ENCODE measurements at regions not wholly inside any gene's neighbourhood (a gene's known extent, or its start where the extent isn't known, plus 50 kb on each side); places are given as distances from the start of the nearest gene placed in this dataset.
"Not testable (repeated sequence)": the region's sequence is repeated elsewhere in the genome, so short reads cannot be mapped to it uniquely, and the experiment has no call there.

DNA sequence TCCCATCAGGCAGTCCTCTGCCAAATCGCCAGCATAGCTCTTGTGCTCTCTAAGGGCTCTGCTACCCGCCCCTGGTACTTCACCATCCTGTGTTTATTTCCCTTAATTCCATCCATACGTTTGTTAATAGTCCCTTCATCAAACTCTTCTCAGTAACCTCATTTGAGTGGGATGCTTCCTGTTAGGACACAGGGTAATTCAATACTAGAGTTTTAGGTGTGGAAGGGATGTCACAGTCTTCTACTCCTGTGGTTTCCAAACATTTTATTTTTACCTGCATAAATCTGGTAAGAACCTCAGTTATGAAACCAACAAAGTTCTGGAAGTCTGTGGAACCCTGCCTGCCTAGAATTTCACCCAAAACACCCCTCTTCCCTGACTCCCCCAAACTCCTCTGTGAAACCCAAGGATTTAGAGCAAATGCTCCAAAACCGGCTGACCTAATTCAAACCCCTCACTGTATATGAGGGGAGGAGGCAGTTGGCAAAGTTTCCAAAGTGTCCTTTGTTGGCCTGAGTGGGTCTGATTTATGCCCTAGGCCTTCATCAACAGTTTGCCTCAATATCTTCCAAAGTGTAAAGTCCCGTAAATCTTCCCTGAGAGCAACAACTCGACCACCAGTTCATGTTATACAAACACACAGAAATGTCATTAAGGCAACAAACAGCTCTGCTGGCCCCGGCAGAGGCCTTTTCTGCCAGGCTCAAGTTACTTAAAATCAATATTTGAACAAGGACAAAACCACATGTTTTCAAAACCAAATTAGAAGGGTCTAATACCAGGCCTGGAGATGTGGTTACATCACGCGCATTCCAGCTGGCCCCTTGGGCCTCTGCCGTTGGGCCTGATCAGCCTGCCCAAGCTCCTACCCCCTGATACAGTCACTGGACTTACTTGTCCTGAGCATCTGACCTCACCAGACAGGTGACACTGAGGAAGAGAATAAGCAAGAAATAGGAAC, 82.4 kb upstream of the FGGY start:
- Histone ChIP-seq H3K9me3 (no peaks in the 10 kb centered on the region), H3K36me3 (no peaks in the 10 kb centered on the region), H3K4me3 (no peak overlapping the region), H3K27me3 (no peaks in the 10 kb centered on the region), H3K27ac (peak overlapping the region; percentile 34), H3K4me1 (no peaks in the 10 kb centered on the region)
- intact Hi-C loops (cut with DNase I) = no loop called here
- DNase-seq (ENCODE audit: extremely low spot score in 2 of 2) = no peak
- TF ChIP-seq, protein P1, sequence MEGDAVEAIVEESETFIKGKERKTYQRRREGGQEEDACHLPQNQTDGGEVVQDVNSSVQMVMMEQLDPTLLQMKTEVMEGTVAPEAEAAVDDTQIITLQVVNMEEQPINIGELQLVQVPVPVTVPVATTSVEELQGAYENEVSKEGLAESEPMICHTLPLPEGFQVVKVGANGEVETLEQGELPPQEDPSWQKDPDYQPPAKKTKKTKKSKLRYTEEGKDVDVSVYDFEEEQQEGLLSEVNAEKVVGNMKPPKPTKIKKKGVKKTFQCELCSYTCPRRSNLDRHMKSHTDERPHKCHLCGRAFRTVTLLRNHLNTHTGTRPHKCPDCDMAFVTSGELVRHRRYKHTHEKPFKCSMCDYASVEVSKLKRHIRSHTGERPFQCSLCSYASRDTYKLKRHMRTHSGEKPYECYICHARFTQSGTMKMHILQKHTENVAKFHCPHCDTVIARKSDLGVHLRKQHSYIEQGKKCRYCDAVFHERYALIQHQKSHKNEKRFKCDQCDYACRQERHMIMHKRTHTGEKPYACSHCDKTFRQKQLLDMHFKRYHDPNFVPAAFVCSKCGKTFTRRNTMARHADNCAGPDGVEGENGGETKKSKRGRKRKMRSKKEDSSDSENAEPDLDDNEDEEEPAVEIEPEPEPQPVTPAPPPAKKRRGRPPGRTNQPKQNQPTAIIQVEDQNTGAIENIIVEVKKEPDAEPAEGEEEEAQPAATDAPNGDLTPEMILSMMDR (IDR thresholded peaks at IDR 0.05) = no peak
- TF ChIP-seq POLR2AphosphoS5 (IDR thresholded peaks at IDR 0.05; ENCODE audit: insufficient read depth in 1 of 2, low read depth in 1 of 2) = no peak
- TF ChIP-seq POLR2A (IDR thresholded peaks at IDR 0.05) = no peak

DNA sequence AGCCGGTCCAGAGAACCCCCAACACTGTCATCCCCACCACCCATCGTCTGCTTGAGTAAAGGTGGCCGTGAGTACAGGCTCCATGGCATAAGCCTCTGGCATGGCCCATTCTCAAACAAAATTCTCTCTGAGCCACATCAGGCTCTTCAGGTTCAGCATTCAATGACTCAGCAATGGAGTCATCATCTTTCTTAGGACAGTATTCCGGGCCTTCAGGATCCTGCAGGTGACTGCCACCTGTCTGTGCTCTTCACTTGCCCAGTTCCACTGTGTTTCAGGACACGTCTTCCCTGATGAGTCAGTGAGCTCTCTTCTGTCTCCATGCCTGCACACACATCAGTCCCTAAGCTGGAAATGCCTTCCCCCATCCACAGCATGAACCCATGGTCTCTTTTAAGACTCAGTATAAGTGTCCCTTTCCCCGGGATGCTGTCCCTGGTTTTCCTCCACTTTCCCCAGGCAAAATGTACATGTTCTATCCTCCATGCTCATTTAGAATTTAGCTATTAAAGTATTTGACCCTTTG, 81.1 kb upstream of the FGGY start:
- intact Hi-C loops (cut with DNase I) = no loop called here
- TF ChIP-seq POLR2A (IDR thresholded peaks at IDR 0.05) (no peak), POLR2AphosphoS5 (IDR thresholded peaks at IDR 0.05; ENCODE audit: insufficient read depth in 1 of 2, low read depth in 1 of 2) (no peak)
- TF ChIP-seq, protein P1 (IDR thresholded peaks at IDR 0.05) = no peak

DNA sequence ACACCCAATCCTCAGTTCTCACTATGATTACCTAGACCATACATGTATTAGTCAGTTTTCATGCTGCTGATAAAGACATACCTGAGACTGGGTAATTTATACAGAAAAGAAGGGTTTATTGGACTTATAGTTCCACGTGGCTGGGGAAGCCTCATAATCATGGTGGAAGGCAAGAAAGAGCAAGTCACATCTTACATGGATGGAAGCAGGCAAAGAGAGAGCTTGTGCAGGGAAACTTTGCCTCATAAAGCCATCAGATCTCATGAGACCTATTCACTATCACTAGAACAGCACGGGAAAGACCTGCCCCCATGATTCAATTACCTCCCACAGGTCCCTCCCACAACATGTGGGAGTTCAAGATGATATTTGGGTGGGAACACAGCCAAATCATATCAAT, 79.5 kb upstream of the FGGY start:
- H3K9me3 ChIP-seq; H3K4me1 ChIP-seq; H3K36me3 ChIP-seq; DNase-seq (ENCODE audit: extremely low spot score in 2 of 2); intact Hi-C loops (cut with DNase I); H3K4me3 ChIP-seq; H3K27ac ChIP-seq; H3K27me3 ChIP-seq: not testable (repeated sequence)

More for the DNA sequence above, 81.1 kb upstream of the FGGY start:
- Histone ChIP-seq H3K9me3 (no peaks in the 10 kb centered on the region), H3K4me3 (no peak overlapping the region), H3K36me3 (no peaks in the 10 kb centered on the region), H3K27me3 (no peaks in the 10 kb centered on the region), H3K27ac (no peak overlapping the region), H3K4me1 (no peaks in the 10 kb centered on the region)
- DNase-seq (ENCODE audit: extremely low spot score in 2 of 2) = no peak

DNA sequence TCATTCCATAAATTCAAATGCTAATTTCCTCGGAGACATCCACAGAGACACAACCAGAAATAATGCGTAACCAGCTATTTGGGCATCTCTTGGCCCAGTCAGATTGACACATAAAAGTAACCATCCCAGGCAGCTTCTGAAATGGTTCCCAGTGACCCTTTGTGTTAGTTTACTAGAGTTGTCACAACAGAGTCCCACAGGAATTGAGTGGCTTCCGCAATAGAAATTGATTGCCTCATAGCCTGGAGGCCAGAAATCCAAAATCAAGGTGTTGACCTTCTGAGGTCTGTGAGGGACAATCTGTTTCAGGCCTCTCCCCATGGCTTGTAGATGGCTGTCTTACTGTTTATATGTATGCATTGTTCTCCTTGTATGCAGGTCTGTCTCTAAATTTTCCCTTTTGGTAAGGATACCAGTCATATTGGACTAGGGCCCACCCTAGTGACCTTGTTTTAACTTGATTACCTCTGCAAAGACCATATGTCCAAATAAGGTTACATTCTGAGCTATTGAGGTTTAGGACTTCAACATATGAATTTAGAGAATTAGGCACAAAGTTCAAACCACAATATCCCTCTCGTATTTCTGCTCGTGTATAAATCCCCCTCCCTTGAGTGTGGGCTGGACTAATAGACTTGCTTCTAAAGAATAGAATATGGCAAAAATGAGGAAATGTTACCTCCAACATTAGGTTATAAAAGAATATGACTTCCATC, 78.2 kb upstream of the FGGY start:
- TF ChIP-seq POLR2A (IDR thresholded peaks at IDR 0.05) = no peak
- TF ChIP-seq, protein P1 (IDR thresholded peaks at IDR 0.05) = no peak
- no peak for TF ChIP-seq POLR2AphosphoS5 (IDR thresholded peaks at IDR 0.05; ENCODE audit: insufficient read depth in 1 of 2, low read depth in 1 of 2)
- H3K9me3 ChIP-seq = no peaks in the 10 kb centered on the region
- no peak overlapping the region for H3K27ac ChIP-seq
- no peak for DNase-seq (ENCODE audit: extremely low spot score in 2 of 2)
- intact Hi-C loops (cut with DNase I) = no loop called here
- no peaks in the 10 kb centered on the region for H3K36me3 ChIP-seq
- no peaks in the 10 kb centered on the region for H3K4me1 ChIP-seq
- H3K4me3 ChIP-seq = no peak overlapping the region
- H3K27me3 ChIP-seq = no peaks in the 10 kb centered on the region

DNA sequence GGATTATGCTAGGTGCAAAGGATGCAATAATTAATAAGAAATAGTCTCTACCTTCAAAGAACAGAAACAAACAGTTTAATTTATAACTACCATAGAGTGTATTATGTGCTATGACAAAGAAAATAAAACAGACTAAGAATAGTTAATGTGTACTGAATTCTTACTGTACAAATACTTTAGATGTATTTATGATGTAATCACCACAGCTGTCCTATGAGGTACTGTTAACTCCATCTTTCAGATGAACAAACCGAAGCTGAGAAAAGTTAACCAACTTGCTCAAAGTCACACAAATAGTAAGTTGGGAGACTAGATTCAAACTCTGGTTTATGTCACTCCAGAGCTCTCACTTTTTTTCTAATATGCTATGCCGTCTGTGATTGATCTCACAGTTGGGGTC, 77.0 kb upstream of the FGGY start:
- no peak for DNase-seq (ENCODE audit: extremely low spot score in 2 of 2)
- intact Hi-C loops (cut with DNase I) = no loop called here
- Histone ChIP-seq H3K9me3 (no peaks in the 10 kb centered on the region), H3K27ac (no peak overlapping the region), H3K4me1 (no peaks in the 10 kb centered on the region), H3K36me3 (no peaks in the 10 kb centered on the region), H3K27me3 (no peaks in the 10 kb centered on the region), H3K4me3 (no peak overlapping the region)
- TF ChIP-seq POLR2AphosphoS5 (IDR thresholded peaks at IDR 0.05; ENCODE audit: insufficient read depth in 1 of 2, low read depth in 1 of 2) (no peak), POLR2A (IDR thresholded peaks at IDR 0.05) (no peak)
- TF ChIP-seq, protein P1 (IDR thresholded peaks at IDR 0.05) = no peak
